NCI-H748 (cell line): ENCODE measurements at regions not wholly inside any gene's neighbourhood (a gene's known extent, or its start where the extent isn't known, plus 50 kb on each side); places are given as distances from the start of the nearest gene placed in this dataset.

ENCODE experiments used
- DNase-seq: peaks from one replicate; lab custom pipeline; 2025; ENCODE audit not compliant: unreplicated experiment; lab: John Stamatoyannopoulos, UW

- peak; percentile 68 for DNase-seq
These were observed 53.1 kb downstream of the ATXN3L start for GRCh38 chrX:13266641-13267345.

GRCh38 chrX:13265549-13266132 is 54.2 kb downstream of the ATXN3L start:
- peak; percentile 29 for DNase-seq

GRCh38 chrX:13265111-13265510 is 54.7 kb downstream of the ATXN3L start:
- DNase-seq: no peak

GRCh38 chrX:13263560-13264251 is 56.1 kb downstream of the ATXN3L start:
- DNase-seq: no peak

- DNase-seq: no peak
These were observed 58.5 kb downstream of the ATXN3L start for GRCh38 chrX:13261348-13261747.

- DNase-seq: no peak
These were observed 59.3 kb downstream of the ATXN3L start for GRCh38 chrX:13260598-13260997.

- no peak for DNase-seq
These were observed 61.1 kb downstream of the ATXN3L start for GRCh38 chrX:13258725-13259124.

GRCh38 chrX:13258052-13258444 is 61.8 kb downstream of the ATXN3L start:
- DNase-seq: no peak

GRCh38 chrX:13257223-13258051 is 62.4 kb downstream of the ATXN3L start:
- DNase-seq: no peak

- no peak for DNase-seq
These were observed 63.2 kb downstream of the ATXN3L start for GRCh38 chrX:13256603-13257002.

GRCh38 chrX:13254870-13255269 is 65.0 kb downstream of the ATXN3L start:
- DNase-seq: no peak

GRCh38 chrX:13254076-13254785 is 65.6 kb downstream of the ATXN3L start:
- peak; percentile 28 for DNase-seq

GRCh38 chrX:13253223-13253622 is 66.6 kb downstream of the ATXN3L start:
- no peak for DNase-seq

GRCh38 chrX:13252726-13253125 is 67.1 kb downstream of the ATXN3L start:
- no peak for DNase-seq

- no peak for DNase-seq
These were observed 68.8 kb downstream of the ATXN3L start for GRCh38 chrX:13250826-13251580.

- DNase-seq: no peak
These were observed 70.9 kb downstream of the ATXN3L start for GRCh38 chrX:13248867-13249486.

- no peak for DNase-seq
These were observed 80.6 kb downstream of the ATXN3L start for GRCh38 chrX:13239272-13239671.

GRCh38 chrX:13235930-13236329 is 83.9 kb downstream of the ATXN3L start:
- peak; percentile 46 for DNase-seq

GRCh38 chrX:13232484-13232883 is 87.4 kb downstream of the ATXN3L start:
- peak; percentile 1 for DNase-seq

GRCh38 chrX:13226214-13226613 is 93.6 kb downstream of the ATXN3L start:
- no peak for DNase-seq
